SK-N-SH (cell line): ENCODE measurements at regions not wholly inside any gene's neighbourhood (a gene's known extent, or its start where the extent isn't known, plus 50 kb on each side); places are given as distances from the start of the nearest gene placed in this dataset.
"Not testable (repeated sequence)": the region's sequence is repeated elsewhere in the genome, so short reads cannot be mapped to it uniquely, and the experiment has no call there.

Experiments
- CTCF ChIA-PET: fragments of 300-600, 350-600 bp; formaldehyde crosslinking; extraction: SDS; loops from one replicate; lab custom pipeline; 2021; lab: Yijun Ruan, JAX
- POLR2A ChIA-PET: fragments of 350-600 bp; sonication (Branson Sonifier 250); formaldehyde crosslinking; extraction: SDS; loops from one replicate; lab custom pipeline; 2020; ENCODE audit warnings: antibody characterized with exemption, inconsistent platforms; lab: Yijun Ruan, JAX
- DNase-seq: peaks from one replicate; pipeline ENCODE4 v3.0.0; 2012
- H2AFZ ChIP-seq: fragments of 200-600 bp; sonication (generic); 2 replicates; pipeline ENCODE4 v1.8.1; 2016; ENCODE audit warnings: antibody characterized with exemption, mild to moderate bottlenecking, low read depth
- H3F3A ChIP-seq: fragments of 200-600 bp; sonication (generic); replicated peaks from 2 replicates; pipeline ENCODE3; 2016; ENCODE audit warnings: antibody characterized with exemption, mild to moderate bottlenecking; ENCODE audit not compliant: insufficient read depth
- H3K27ac ChIP-seq, 2 experiments: fragments of 200-500 bp in 1 of 2; fragments of 200-600 bp in 1 of 2; sonication (Bioruptor generic) in 1 of 2; sonication (generic), shearing (Covaris generic) in 1 of 2; 2 replicates each; pipeline versions ENCODE4 v1.5.1 to v1.6.1; 2014 to 2016; ENCODE audit warnings: low read depth in 2 of 2, inconsistent platforms in 1 of 2, low read length in 1 of 2, mild to moderate bottlenecking in 1 of 2, mixed read lengths in 1 of 2
- H3K27me3 ChIP-seq: fragments of 200-600 bp; sonication (generic), shearing (Covaris generic); 2 replicates; pipeline ENCODE4 v1.6.1; 2016; ENCODE audit warnings: mixed run types; ENCODE audit not compliant: insufficient read depth
- H3K36me3 ChIP-seq, 2 experiments: fragments of 200-500 bp in 1 of 2; fragments of 200-600 bp in 1 of 2; sonication (Bioruptor generic) in 1 of 2; sonication (generic) in 1 of 2; replicated peaks in 1 of 2; 2 replicates each; pipeline versions ENCODE3 to v1.5.1; 2014 to 2016; ENCODE audit warnings: low read length in 1 of 2, mild to moderate bottlenecking in 1 of 2; ENCODE audit not compliant: insufficient read depth in 2 of 2, control insufficient read depth in 1 of 2
- H3K4me1 ChIP-seq, 2 experiments: fragments of 200-500 bp in 1 of 2; fragments of 200-600 bp in 1 of 2; sonication (Bioruptor generic) in 1 of 2; sonication (generic), shearing (Covaris generic) in 1 of 2; 2 replicates each; pipeline versions ENCODE4 v1.5.1 to v1.6.1; 2014 to 2016; ENCODE audit warnings: low read depth in 1 of 2, low read length in 1 of 2, mixed run types in 1 of 2; ENCODE audit not compliant: insufficient read depth in 2 of 2, control insufficient read depth in 1 of 2
- H3K4me2 ChIP-seq: fragments of 200-600 bp; sonication (generic), shearing (Covaris generic); 2 replicates; pipeline ENCODE4 v1.6.1; 2017; ENCODE audit warnings: mixed run types
- H3K4me3 ChIP-seq, 2 experiments: fragments of 200-500 bp in 1 of 2; fragments of 200-600 bp in 1 of 2; sonication (Bioruptor generic) in 1 of 2; sonication (generic), shearing (Covaris generic) in 1 of 2; 2 replicates each; pipeline versions ENCODE4 v1.5.1 to v1.8.1; 2014 to 2016; ENCODE audit warnings: low read depth in 2 of 2, inconsistent platforms in 1 of 2, low read length in 1 of 2, mild to moderate bottlenecking in 1 of 2, mixed read lengths in 1 of 2, moderate library complexity in 1 of 2
- H3K79me2 ChIP-seq: fragments of 200-600 bp; sonication (generic); 2 replicates; pipeline ENCODE4 v1.8.1; 2017; ENCODE audit warnings: mild to moderate bottlenecking; ENCODE audit not compliant: insufficient read depth
- H3K9ac ChIP-seq: fragments of 200-600 bp; sonication (generic); 2 replicates; pipeline ENCODE4 v1.6.1; 2017; ENCODE audit warnings: mixed run types
- H3K9me2 ChIP-seq: fragments of 200-600 bp; sonication (generic); 2 replicates; pipeline ENCODE4 v1.6.1; 2017; ENCODE audit warnings: mixed run types
- H3K9me3 ChIP-seq: fragments of 200-600 bp; sonication (generic); 2 replicates; pipeline ENCODE4 v1.6.1; 2017; ENCODE audit warnings: mixed run types, mild to moderate bottlenecking, moderate library complexity
- H4K20me1 ChIP-seq: fragments of 200-600 bp; sonication (generic); 2 replicates; pipeline ENCODE4 v1.6.1; 2017; ENCODE audit warnings: mild to moderate bottlenecking, mixed run types; ENCODE audit not compliant: insufficient read depth
- RAD21 ChIP-seq: IDR thresholded peaks from 2 replicates; pipeline ENCODE4 v1.6.1; 2012; ENCODE audit warnings: mild to moderate bottlenecking, low read length
- WGBS: methylation state at CpG from one replicate; pipeline ENCODE4 v1.1.6; 2017; ENCODE audit warnings: low lambda C conversion rate; 5-methylcytosine and 5-hydroxymethylcytosine counted together
- TF ChIP-seq, protein P1 (sequence below): fragments of 200-600 bp; sonication (generic); IDR thresholded peaks from 2 replicates; pipeline ENCODE4 v1.6.1; 2017; ENCODE audit warnings: antibody characterized with exemption, mild to moderate bottlenecking, moderate library complexity

DNA sequence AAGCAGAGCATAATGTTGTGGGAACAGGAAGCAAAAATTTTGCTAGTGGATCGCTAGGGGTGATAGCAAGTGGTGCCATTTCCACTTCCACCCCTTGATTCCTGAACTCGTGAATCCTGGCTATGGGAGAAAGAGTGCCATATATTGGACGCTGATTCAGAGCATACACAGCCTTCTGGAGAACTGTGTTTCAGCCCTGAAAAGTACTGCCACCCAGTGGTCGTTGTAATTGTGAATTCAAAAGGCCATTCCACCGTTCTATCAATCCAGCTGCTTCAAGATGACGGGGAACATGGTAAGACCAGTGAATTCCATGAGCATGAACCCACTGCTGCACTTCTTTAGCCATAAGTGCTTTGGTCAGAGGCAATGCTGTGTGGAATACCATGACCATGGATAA is 1559.4 kb downstream of the PCDH19 start:
- H2AFZ ChIP-seq, H3K79me2 ChIP-seq, H3K27ac ChIP-seq, H3K36me3 ChIP-seq, H3K4me2 ChIP-seq, H3K27me3 ChIP-seq, H3K9me2 ChIP-seq, H3F3A ChIP-seq, DNase-seq, CTCF ChIA-PET, POLR2A ChIA-PET, H3K9me3 ChIP-seq, H3K4me3 ChIP-seq, H3K4me1 ChIP-seq, H3K9ac ChIP-seq, H4K20me1 ChIP-seq: not testable (repeated sequence)
- 0% methylated on average over 6 of the region's 6 CpGs for WGBS
- TF ChIP-seq RAD21 = peak; percentile 26
- TF ChIP-seq, protein P1, sequence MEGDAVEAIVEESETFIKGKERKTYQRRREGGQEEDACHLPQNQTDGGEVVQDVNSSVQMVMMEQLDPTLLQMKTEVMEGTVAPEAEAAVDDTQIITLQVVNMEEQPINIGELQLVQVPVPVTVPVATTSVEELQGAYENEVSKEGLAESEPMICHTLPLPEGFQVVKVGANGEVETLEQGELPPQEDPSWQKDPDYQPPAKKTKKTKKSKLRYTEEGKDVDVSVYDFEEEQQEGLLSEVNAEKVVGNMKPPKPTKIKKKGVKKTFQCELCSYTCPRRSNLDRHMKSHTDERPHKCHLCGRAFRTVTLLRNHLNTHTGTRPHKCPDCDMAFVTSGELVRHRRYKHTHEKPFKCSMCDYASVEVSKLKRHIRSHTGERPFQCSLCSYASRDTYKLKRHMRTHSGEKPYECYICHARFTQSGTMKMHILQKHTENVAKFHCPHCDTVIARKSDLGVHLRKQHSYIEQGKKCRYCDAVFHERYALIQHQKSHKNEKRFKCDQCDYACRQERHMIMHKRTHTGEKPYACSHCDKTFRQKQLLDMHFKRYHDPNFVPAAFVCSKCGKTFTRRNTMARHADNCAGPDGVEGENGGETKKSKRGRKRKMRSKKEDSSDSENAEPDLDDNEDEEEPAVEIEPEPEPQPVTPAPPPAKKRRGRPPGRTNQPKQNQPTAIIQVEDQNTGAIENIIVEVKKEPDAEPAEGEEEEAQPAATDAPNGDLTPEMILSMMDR = peak; percentile 53
